OCI-LY7 (cell line): ENCODE measurements at regions not wholly inside any gene's neighbourhood (a gene's known extent, or its start where the extent isn't known, plus 50 kb on each side); places are given as distances from the start of the nearest gene placed in this dataset.

Experiments used
- CTCF ChIP-seq: fragments of 200-600 bp; sonication (generic); conservative IDR thresholded peaks from 2 replicates; pipeline ENCODE4 v1.5.1; 2014; ENCODE audit warnings: mild to moderate bottlenecking, antibody characterized with exemption, low read length, moderate library complexity, mixed read lengths
- EZH2phosphoT487 ChIP-seq: fragments of 200-600 bp; sonication (generic); IDR thresholded peaks from 2 replicates; pipeline ENCODE4 v1.6.1; 2018; ENCODE audit warnings: low read depth, borderline replicate concordance, mild to moderate bottlenecking, mixed run types, antibody characterized with exemption, low read length, moderate library complexity, mixed read lengths

GRCh38 chr3:148084931-148085330, 612.8 kb upstream of the AGTR1 start:
- no peak for TF ChIP-seq CTCF
- no peak for TF ChIP-seq EZH2phosphoT487
